Left lung (tissue), 4 donors: ENCODE measurements at regions not wholly inside any gene's neighbourhood (a gene's known extent, or its start where the extent isn't known, plus 50 kb on each side); places are given as distances from the start of the nearest gene placed in this dataset.

Experiments
- ATAC-seq: fragments of 200-7000 bp; cut with Tn5 transposase; one replicate; pipeline ENCODE4 v1.9.1; 2020; ENCODE audit warnings: moderate library complexity
- DNase-seq, 4 donors: peaks; one replicate each; pipeline ENCODE4 v3.0.0-alpha.2; 2013 to 2020
- H3K27ac ChIP-seq, 2 donors: fragments of 200-600 bp; sonication (generic) in 1 of 2; one replicate each; pipeline versions ENCODE4 v1.5.0 to v1.8.0; 2020 to 2021
- H3K27me3 ChIP-seq, 2 donors: fragments of 200-600 bp; sonication (generic) in 1 of 2; one replicate each; pipeline versions ENCODE4 v1.5.0 to v1.8.0; 2020 to 2021
- H3K36me3 ChIP-seq, 2 donors: fragments of 200-600 bp; sonication (generic) in 1 of 2; one replicate each; pipeline versions ENCODE4 v1.5.0 to v1.8.0; 2020 to 2021
- H3K4me1 ChIP-seq, 2 donors: fragments of 200-600 bp; one replicate each; pipeline ENCODE4 v1.8.0; 2021
- H3K4me3 ChIP-seq, 2 donors: fragments of 200-600 bp; sonication (generic) in 1 of 2; one replicate each; pipeline versions ENCODE4 v1.5.0 to v1.8.0; 2020 to 2021; ENCODE audit warnings: mild to moderate bottlenecking in 1 of 2
- H3K9me3 ChIP-seq, 2 donors: fragments of 200-600 bp; sonication (generic) in 1 of 2; one replicate each; pipeline versions ENCODE4 v1.5.0 to v1.8.0; 2020 to 2021
- intact Hi-C, 2 donors: fragments of 100-400 bp; cut with DNase I; formaldehyde crosslinking; loops; one replicate each; pipeline versions ENCODE4 v1.11.2 to v1.14.2; 2022
- TF ChIP-seq, protein P1 (sequence below), 2 donors: fragments of 200-600 bp; sonication (generic) in 1 of 2; IDR thresholded peaks; one replicate each; pipeline versions ENCODE4 v1.5.0 to v1.8.0; 2021; ENCODE audit warnings: antibody characterized with exemption in 2 of 2
- donor health status: DM: no; HTN: yes; CAD: no.
- donor health status: DM: no; HTN: no; CAD: no.

- ATAC-seq: no peak
- intact Hi-C loops: no loop called here
- DNase-seq: no peak
- no peak overlapping the region for H3K27ac ChIP-seq
- no peak overlapping the region for H3K4me3 ChIP-seq
- peaks cover 0 to 7% of the 10 kb centered on the region in 2 donors for H3K27me3 ChIP-seq
- no peaks in the 10 kb centered on the region for H3K4me1 ChIP-seq
- H3K9me3 ChIP-seq: no peaks in the 10 kb centered on the region
- TF ChIP-seq, protein P1, sequence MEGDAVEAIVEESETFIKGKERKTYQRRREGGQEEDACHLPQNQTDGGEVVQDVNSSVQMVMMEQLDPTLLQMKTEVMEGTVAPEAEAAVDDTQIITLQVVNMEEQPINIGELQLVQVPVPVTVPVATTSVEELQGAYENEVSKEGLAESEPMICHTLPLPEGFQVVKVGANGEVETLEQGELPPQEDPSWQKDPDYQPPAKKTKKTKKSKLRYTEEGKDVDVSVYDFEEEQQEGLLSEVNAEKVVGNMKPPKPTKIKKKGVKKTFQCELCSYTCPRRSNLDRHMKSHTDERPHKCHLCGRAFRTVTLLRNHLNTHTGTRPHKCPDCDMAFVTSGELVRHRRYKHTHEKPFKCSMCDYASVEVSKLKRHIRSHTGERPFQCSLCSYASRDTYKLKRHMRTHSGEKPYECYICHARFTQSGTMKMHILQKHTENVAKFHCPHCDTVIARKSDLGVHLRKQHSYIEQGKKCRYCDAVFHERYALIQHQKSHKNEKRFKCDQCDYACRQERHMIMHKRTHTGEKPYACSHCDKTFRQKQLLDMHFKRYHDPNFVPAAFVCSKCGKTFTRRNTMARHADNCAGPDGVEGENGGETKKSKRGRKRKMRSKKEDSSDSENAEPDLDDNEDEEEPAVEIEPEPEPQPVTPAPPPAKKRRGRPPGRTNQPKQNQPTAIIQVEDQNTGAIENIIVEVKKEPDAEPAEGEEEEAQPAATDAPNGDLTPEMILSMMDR (IDR thresholded peaks at IDR 0.05): no peak
- no peaks in the 10 kb centered on the region for H3K36me3 ChIP-seq
Measured at GRCh38 chr7:131956864-131957263, 400.4 kb upstream of the PODXL start.

GRCh38 chr7:131955679-131956078 lies 399.3 kb upstream of the PODXL start:
- no peaks in the 10 kb centered on the region for H3K4me1 ChIP-seq
- H3K9me3 ChIP-seq: no peaks in the 10 kb centered on the region
- H3K36me3 ChIP-seq: no peaks in the 10 kb centered on the region
- ATAC-seq: no peak
- TF ChIP-seq, protein P1 (IDR thresholded peaks at IDR 0.05): no peak
- no peak overlapping the region for H3K4me3 ChIP-seq
- H3K27ac ChIP-seq: no peak overlapping the region
- no peak for DNase-seq
- peaks cover 0 to 7% of the 10 kb centered on the region in 2 donors for H3K27me3 ChIP-seq
- intact Hi-C loops: no loop called here

DNA sequence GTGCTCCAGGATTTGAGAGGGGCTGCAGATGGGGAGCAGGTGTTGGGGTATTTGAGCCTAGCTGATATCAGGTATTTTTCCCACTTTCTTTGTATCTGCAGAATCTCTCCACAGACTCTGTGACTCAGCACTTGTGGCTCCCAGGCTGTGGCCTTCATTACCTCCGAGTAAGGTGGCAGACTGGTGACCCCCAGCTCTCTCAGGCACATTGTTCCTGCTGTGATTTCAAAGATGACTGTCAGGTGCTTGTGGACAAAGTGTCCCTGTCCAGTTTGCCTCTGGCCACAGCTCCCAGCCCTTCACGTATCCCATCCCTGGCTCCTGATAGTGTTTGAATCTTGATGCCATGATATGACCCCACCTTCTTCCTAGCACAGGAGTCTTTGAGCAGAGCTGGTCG lies 396.8 kb upstream of the PODXL start:
- DNase-seq (no peak), ATAC-seq (no peak)
- Histone ChIP-seq H3K9me3 (no peaks in the 10 kb centered on the region), H3K36me3 (no peaks in the 10 kb centered on the region), H3K27ac (no peak overlapping the region), H3K27me3 (peaks cover 0 to 11% of the 10 kb centered on the region in 2 donors), H3K4me1 (no peaks in the 10 kb centered on the region), H3K4me3 (no peak overlapping the region)
- TF ChIP-seq, protein P1 (IDR thresholded peaks at IDR 0.05): no peak
- intact Hi-C loops: no loop called here

- no peak overlapping the region for H3K4me3 ChIP-seq
- no peaks in the 10 kb centered on the region for H3K4me1 ChIP-seq
- peaks cover 0 to 11% of the 10 kb centered on the region in 2 donors for H3K27me3 ChIP-seq
- H3K36me3 ChIP-seq: no peaks in the 10 kb centered on the region
- TF ChIP-seq, protein P1 (IDR thresholded peaks at IDR 0.05): no peak
- intact Hi-C loops: no loop called here
- no peak overlapping the region for H3K27ac ChIP-seq
- H3K9me3 ChIP-seq: no peaks in the 10 kb centered on the region
- DNase-seq (no peak), ATAC-seq (no peak)
Measured at GRCh38 chr7:131952365-131952764, 395.9 kb upstream of the PODXL start.

DNA sequence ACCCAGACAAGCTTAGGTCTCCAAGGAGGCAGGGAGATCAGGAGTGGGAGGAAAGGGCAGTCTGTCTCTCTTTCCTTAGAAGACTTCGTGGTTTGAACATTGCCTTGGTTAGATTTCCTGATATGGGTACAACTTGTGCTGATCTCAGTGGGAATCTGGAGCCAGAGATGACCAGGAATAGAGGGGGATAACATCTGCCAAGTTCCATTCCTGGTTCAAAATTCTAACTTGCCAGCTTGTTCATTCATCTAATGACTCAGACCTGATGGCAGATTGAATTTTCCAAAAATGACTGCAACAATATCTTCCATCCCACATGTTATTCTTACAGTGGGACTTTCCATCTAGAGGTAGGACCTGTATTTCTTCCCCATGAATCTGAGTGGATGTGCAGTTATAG lies 394.3 kb upstream of the PODXL start:
- Histone ChIP-seq H3K9me3 (no peaks in the 10 kb centered on the region), H3K4me3 (no peak overlapping the region), H3K27ac (no peak overlapping the region), H3K27me3 (peaks cover 0 to 20% of the 10 kb centered on the region in 2 donors), H3K4me1 (no peaks in the 10 kb centered on the region), H3K36me3 (no peaks in the 10 kb centered on the region)
- DNase-seq: no peak
- ATAC-seq: no peak
- intact Hi-C loops: no loop called here
- TF ChIP-seq, protein P1 (IDR thresholded peaks at IDR 0.05): no peak
